Stimulated activated naive CD8-positive, alpha-beta T cell treated with anti-CD3 and anti-CD28 coated beads, Interleukin-15, amount 100 ng/mL, for 72 hours (primary cell): ENCODE measurements at regions not wholly inside any gene's neighbourhood (a gene's known extent, or its start where the extent isn't known, plus 50 kb on each side); places are given as distances from the start of the nearest gene placed in this dataset.
A peak's percentile ranks its signal among the peaks of the same experiment; 100 is the strongest.
"Not testable (repeated sequence)": the region's sequence is repeated elsewhere in the genome, so short reads cannot be mapped to it uniquely, and the experiment has no call there.

Experiments used
- ATAC-seq: fragments of 150-1000 bp; cut with Tn5 transposase; 2 replicates; pipeline ENCODE4 v1.10.0; 2021; ENCODE audit warnings: mild to moderate bottlenecking, moderate library complexity
- DNase-seq, 2 donors: peaks; one replicate each; pipeline ENCODE4 v3.0.0; 2021 to 2022
- H3K27ac Mint-ChIP-seq, 2 donors: one replicate each; pipeline ENCODE4 v1.8.0; 2022; ENCODE audit warnings: mild to moderate bottlenecking in 2 of 2, mixed read lengths in 2 of 2, moderate library complexity in 2 of 2
- H3K27me3 Mint-ChIP-seq: one replicate; pipeline ENCODE4 v1.8.0; 2022; ENCODE audit warnings: mixed read lengths
- H3K4me1 Mint-ChIP-seq: one replicate; pipeline ENCODE4 v1.8.0; 2022; ENCODE audit warnings: mild to moderate bottlenecking, mixed read lengths
- H3K4me3 Mint-ChIP-seq, 2 donors: one replicate each; pipeline ENCODE4 v1.8.0; 2022; ENCODE audit warnings: mild to moderate bottlenecking in 2 of 2, mixed read lengths in 2 of 2, moderate library complexity in 1 of 2
- H3K9me3 Mint-ChIP-seq, 2 donors: one replicate each; pipeline ENCODE4 v1.8.0; 2022; ENCODE audit warnings: mixed read lengths in 2 of 2

DNA sequence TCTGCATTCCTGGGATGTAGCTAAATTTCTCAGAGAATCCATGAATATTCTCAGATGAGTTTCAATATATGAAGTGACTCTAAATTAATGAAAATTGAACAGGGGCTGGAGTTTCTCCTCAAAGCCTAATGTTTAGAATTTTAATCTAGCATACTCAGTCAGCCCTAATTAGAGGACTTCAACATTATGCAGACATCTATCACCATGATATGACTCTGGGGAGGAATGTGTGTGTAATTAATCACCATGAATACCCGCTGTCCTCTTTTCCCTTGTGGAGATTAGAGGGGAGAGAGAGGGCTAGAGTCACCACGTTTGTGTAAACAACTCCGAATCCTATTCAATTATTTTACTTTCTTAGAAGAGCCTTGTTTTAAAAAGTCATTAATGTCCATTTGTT, 698.6 kb upstream of the MDGA2 start:
- H3K27ac Mint-ChIP-seq = no peak overlapping the region
- no peak for DNase-seq
- no peaks in the 10 kb centered on the region for H3K4me1 Mint-ChIP-seq
- peaks cover 0 to 2% of the 10 kb centered on the region in 2 donors for H3K9me3 Mint-ChIP-seq
- no peaks in the 10 kb centered on the region for H3K27me3 Mint-ChIP-seq
- H3K4me3 Mint-ChIP-seq = no peak overlapping the region
- no peak for ATAC-seq

- ATAC-seq (no peak), DNase-seq (no peak)
- H3K27me3 Mint-ChIP-seq = no peaks in the 10 kb centered on the region
- H3K4me3 Mint-ChIP-seq = no peak overlapping the region
- H3K9me3 Mint-ChIP-seq = peaks cover 0 to under 1% of the 10 kb centered on the region in 2 donors
- H3K27ac Mint-ChIP-seq = no peak overlapping the region
- no peaks in the 10 kb centered on the region for H3K4me1 Mint-ChIP-seq
Observed at GRCh38 chr14:48350971-48351370, 675.6 kb upstream of the MDGA2 start.

DNA sequence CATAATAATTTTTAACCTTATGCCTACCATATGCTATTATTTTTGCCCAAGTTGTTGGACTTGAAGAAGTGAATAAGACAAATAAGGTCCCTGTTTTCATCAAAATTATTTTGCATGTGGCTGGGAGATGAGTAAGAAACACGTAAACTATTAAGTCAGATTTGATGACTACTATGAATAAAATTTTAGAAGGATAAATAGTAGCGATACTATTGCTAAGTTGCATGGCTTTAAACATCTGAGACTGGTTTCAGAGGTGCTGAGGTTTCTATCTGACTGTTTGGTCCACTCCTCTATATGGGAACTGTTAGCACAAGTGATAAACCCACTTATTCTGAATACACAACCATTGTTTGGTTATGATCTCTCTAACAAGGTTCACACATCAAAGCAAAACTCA, 674.3 kb upstream of the MDGA2 start:
- Mint-ChIP-seq H3K9me3 (no peaks in the 10 kb centered on the region), H3K27ac (no peak overlapping the region), H3K27me3 (no peaks in the 10 kb centered on the region), H3K4me3 (no peak overlapping the region), H3K4me1 (no peaks in the 10 kb centered on the region)
- ATAC-seq = no peak
- DNase-seq = no peak

- no peak overlapping the region for H3K27ac Mint-ChIP-seq
- H3K4me1 Mint-ChIP-seq = no peaks in the 10 kb centered on the region
- H3K9me3 Mint-ChIP-seq = peaks cover 5 to 7% of the 10 kb centered on the region in 2 donors
- DNase-seq (no peak), ATAC-seq (no peak)
- no peak overlapping the region for H3K4me3 Mint-ChIP-seq
- no peaks in the 10 kb centered on the region for H3K27me3 Mint-ChIP-seq
Observed at GRCh38 chr14:48341069-48341468, 665.7 kb upstream of the MDGA2 start.

- Mint-ChIP-seq H3K27ac (no peak overlapping the region), H3K9me3 (peaks cover 14 to 17% of the 10 kb centered on the region in 2 donors), H3K27me3 (no peaks in the 10 kb centered on the region), H3K4me3 (no peak overlapping the region), H3K4me1 (no peaks in the 10 kb centered on the region)
- DNase-seq (no peak), ATAC-seq (no peak)
Observed at GRCh38 chr14:48333221-48333920, 658.0 kb upstream of the MDGA2 start.

GRCh38 chr14:48331421-48331820, 656.0 kb upstream of the MDGA2 start:
- DNase-seq (no peak), ATAC-seq (no peak)
- no peaks in the 10 kb centered on the region for H3K27me3 Mint-ChIP-seq
- H3K4me1 Mint-ChIP-seq = no peaks in the 10 kb centered on the region
- no peak overlapping the region for H3K4me3 Mint-ChIP-seq
- no peak overlapping the region for H3K27ac Mint-ChIP-seq
- H3K9me3 Mint-ChIP-seq = peaks cover 9 to 17% of the 10 kb centered on the region in 2 donors

- Mint-ChIP-seq H3K4me3 (no peak overlapping the region), H3K4me1 (no peaks in the 10 kb centered on the region), H3K27me3 (no peaks in the 10 kb centered on the region), H3K27ac (no peak overlapping the region), H3K9me3 (peaks cover 0 to 13% of the 10 kb centered on the region in 2 donors)
- ATAC-seq (no peak), DNase-seq (no peak)
Observed at GRCh38 chr14:48325486-48325885, 650.1 kb upstream of the MDGA2 start.

GRCh38 chr14:48323665-48324064, 648.3 kb upstream of the MDGA2 start:
- Mint-ChIP-seq H3K4me1 (no peaks in the 10 kb centered on the region), H3K27ac (no peak overlapping the region), H3K9me3 (peaks cover 0 to 13% of the 10 kb centered on the region in 2 donors), H3K4me3 (no peak overlapping the region), H3K27me3 (no peaks in the 10 kb centered on the region)
- ATAC-seq = no peak
- DNase-seq = no peak

DNA sequence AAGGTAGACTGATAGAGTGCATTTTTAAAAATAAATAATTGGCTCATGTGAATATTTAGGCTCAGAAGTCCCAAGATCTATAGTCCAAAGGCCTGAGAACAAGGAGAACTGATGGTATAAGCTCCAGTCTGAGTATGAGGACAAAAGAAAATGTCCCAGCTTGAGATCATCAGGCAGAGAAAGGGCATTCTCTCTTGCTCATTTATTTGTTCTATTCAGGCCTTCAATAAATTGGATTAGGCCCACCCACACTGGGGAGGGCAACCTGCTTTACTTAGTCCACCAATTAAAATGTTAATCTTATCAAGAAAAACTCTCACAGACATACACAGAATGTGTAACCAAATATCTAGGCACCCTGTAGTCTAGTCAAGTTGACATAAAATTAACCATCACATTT, 644.4 kb upstream of the MDGA2 start:
- ATAC-seq (no peak), DNase-seq (no peak)
- Mint-ChIP-seq H3K27me3 (no peaks in the 10 kb centered on the region), H3K27ac (no peak overlapping the region), H3K9me3 (no peaks in the 10 kb centered on the region), H3K4me3 (no peak overlapping the region), H3K4me1 (no peaks in the 10 kb centered on the region)

- no peak for DNase-seq
- ATAC-seq = no peak
- no peaks in the 10 kb centered on the region for H3K27me3 Mint-ChIP-seq
- no peak overlapping the region for H3K4me3 Mint-ChIP-seq
- no peaks in the 10 kb centered on the region for H3K4me1 Mint-ChIP-seq
- no peaks in the 10 kb centered on the region for H3K9me3 Mint-ChIP-seq
- peak overlapping the region in 1 of 2 donors; percentile 33 for H3K27ac Mint-ChIP-seq
Observed at GRCh38 chr14:48304729-48305128, 629.3 kb upstream of the MDGA2 start.

DNA sequence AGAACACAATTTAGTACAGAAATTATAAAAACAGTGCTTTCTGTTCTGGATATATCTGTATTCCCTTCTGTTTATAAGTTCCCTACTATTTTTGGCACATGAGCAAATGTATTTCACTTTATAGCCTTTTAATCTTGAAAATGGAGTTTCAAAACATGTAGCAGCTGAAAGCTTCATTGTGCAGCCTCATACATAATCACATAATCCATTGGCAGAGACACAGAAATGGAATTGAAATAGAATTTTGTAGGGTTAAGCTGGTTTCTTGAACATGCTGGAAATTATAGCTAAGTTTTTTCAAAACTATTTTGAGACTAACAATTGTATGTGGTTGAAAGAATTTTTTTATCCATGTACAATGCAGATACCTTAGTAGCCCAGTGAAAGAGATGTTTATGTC, 614.3 kb upstream of the MDGA2 start:
- ATAC-seq = no peak
- Mint-ChIP-seq H3K9me3 (peaks cover under 1 to 3% of the 10 kb centered on the region in 2 donors), H3K4me3 (no peak overlapping the region), H3K4me1 (no peaks in the 10 kb centered on the region), H3K27ac (no peak overlapping the region), H3K27me3 (no peaks in the 10 kb centered on the region)
- no peak for DNase-seq

DNA sequence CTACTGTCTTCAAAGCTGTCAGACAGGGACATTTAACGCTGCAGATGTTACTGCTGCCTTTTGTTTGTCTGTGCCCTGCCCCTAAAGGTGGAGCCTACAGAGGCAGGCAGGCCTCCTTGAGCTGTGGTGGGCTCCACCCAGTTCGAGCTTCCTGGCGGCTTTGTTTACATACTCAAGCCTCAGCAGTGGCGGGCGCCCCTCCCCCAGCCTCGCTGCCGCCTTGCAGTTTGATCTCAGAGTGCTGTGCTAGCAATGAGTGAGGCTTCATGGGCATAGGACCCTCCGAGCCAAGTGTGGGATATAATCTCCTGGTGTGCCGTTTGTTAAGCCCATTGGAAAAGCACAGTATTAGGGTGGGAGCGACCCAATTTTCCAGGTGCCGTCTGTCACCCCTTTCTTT, 609.8 kb upstream of the MDGA2 start:
- not testable (repeated sequence) for DNase-seq, ATAC-seq, H3K4me3 Mint-ChIP-seq, H3K27ac Mint-ChIP-seq, H3K4me1 Mint-ChIP-seq, H3K27me3 Mint-ChIP-seq
- peaks cover 11 to 23% of the 10 kb centered on the region in 2 donors for H3K9me3 Mint-ChIP-seq

- no peaks in the 10 kb centered on the region for H3K27me3 Mint-ChIP-seq
- H3K9me3 Mint-ChIP-seq = peaks cover 8% of the 10 kb centered on the region in 2 donors
- no peak overlapping the region for H3K27ac Mint-ChIP-seq
- H3K4me3 Mint-ChIP-seq = no peak overlapping the region
- H3K4me1 Mint-ChIP-seq = no peaks in the 10 kb centered on the region
- ATAC-seq (no peak), DNase-seq (no peak)
Observed at GRCh38 chr14:48275301-48275700, 599.9 kb upstream of the MDGA2 start.

DNA sequence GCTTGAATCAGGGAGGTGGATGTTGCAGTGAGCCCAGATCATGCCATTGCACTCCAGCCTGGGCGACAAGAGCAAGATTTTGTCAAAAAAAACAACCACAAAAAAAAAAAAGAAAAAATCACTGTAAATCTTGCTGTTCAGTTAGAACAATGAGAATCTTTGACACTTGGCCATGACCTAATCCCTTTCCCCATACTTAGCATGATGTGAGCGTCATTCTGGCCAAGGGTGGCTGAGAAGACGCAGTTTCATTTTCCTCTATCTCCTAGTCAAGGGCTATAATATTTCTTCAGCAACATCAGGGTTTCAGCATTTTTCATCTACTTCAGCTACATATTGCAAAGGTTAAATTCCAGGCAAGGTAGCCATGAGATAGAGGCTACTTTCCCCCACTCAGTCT, 599.4 kb upstream of the MDGA2 start:
- Mint-ChIP-seq H3K27ac (no peak overlapping the region), H3K9me3 (peaks cover 8% of the 10 kb centered on the region in 2 donors), H3K4me1 (no peaks in the 10 kb centered on the region), H3K4me3 (no peak overlapping the region), H3K27me3 (no peaks in the 10 kb centered on the region)
- DNase-seq (no peak), ATAC-seq (no peak)

DNA sequence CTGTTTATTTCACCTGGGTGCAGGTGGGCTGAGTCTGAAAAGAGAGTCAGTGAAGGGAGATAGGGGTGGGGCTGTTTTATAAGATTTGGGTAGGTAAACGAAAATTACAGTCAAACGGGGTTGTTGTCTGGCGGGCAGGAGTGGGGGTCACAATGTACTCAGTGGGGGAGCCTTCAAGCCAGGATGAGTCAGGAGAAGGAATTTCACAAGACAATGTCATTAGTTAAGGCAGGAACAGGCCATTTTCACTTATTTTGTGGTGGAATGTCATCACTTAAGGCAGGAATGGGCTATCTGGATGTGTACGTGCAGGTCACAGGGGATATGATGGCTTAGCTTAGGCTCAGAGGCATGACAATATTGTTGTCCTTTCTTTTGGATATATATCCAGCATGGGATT, 592.5 kb upstream of the MDGA2 start:
- peaks cover 14 to 19% of the 10 kb centered on the region in 2 donors for H3K9me3 Mint-ChIP-seq
- not testable (repeated sequence) for H3K27ac Mint-ChIP-seq, DNase-seq, H3K27me3 Mint-ChIP-seq, ATAC-seq, H3K4me3 Mint-ChIP-seq, H3K4me1 Mint-ChIP-seq

GRCh38 chr14:48266201-48266600, 590.8 kb upstream of the MDGA2 start:
- not testable (repeated sequence) for ATAC-seq, H3K4me3 Mint-ChIP-seq

DNA sequence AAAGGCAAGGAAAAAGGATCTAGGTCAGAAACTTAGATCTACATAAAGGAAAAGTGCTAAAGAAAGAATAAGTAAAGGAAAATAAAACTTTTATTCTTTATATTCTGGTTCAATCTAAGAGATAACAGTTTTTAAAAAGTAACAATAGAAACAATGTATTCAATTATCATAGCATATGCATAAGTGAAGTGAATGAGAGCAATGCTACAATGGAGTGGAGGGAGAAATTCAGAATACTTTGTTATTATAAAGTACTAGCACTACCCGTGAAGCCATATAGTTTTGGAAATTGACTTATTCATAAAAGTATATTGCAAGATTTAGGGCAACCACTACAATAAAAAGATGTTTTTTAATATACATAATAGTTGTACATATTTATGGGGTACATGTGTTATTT, 586.0 kb upstream of the MDGA2 start:
- no peak overlapping the region for H3K4me3 Mint-ChIP-seq
- ATAC-seq (no peak), DNase-seq (no peak)
- H3K27ac Mint-ChIP-seq = no peak overlapping the region
- H3K27me3 Mint-ChIP-seq = no peaks in the 10 kb centered on the region
- H3K9me3 Mint-ChIP-seq = peaks cover 7 to 20% of the 10 kb centered on the region in 2 donors
- no peaks in the 10 kb centered on the region for H3K4me1 Mint-ChIP-seq

More at GRCh38 chr14:48266201-48266600, 590.8 kb upstream of the MDGA2 start:
- H3K27ac Mint-ChIP-seq, H3K4me1 Mint-ChIP-seq, DNase-seq, H3K27me3 Mint-ChIP-seq: not testable (repeated sequence)
- peaks cover 14 to 19% of the 10 kb centered on the region in 2 donors for H3K9me3 Mint-ChIP-seq
